ENCODE measurements at regions not wholly inside any gene's neighbourhood (a gene's known extent, or its start where the extent isn't known, plus 50 kb on each side); places are given as distances from the start of the nearest gene placed in this dataset.

GRCh38 chr3:153369561-153370374, 207.7 kb downstream of the RAP2B start:
- no peaks in the 10 kb centered on the region for H3K27me3 Mint-ChIP-seq (ENCODE audit: low read depth in 3 of 3)
- Histone ChIP-seq H3K4me2 (replicated peaks; ENCODE audit: extremely low read depth, low read length, poor library complexity, severe bottlenecking) (no peak overlapping the region), H3K4me1 (ENCODE audit: control insufficient read depth in 1 of 2, insufficient read depth in 2 of 2, low read length in 2 of 2) (peaks cover 23 to 25% of the 10 kb centered on the region in 2 donors), H3K9me3 (replicated peaks in 1 of 2; ENCODE audit: control insufficient read depth in 1 of 2, insufficient read depth in 1 of 2, low read length in 2 of 2) (peaks cover 0 to 24% of the 10 kb centered on the region in 2 donors), H3K4me3 (replicated peaks in 1 of 3; ENCODE audit: low read depth in 2 of 3, low read length in 3 of 3) (no peak overlapping the region), H3K9ac (ENCODE audit: insufficient read depth, low read length, poor library complexity, severe bottlenecking) (no peak overlapping the region), H4K20me1 (ENCODE audit: insufficient read depth, low read length) (no peaks in the 10 kb centered on the region), H2AFZ (ENCODE audit: insufficient read depth, low read depth, low read length, poor library complexity, severe bottlenecking) (no peak overlapping the region), H3K79me2 (ENCODE audit: insufficient read depth, low read length) (no peaks in the 10 kb centered on the region), H3K27me3 (ENCODE audit: control insufficient read depth in 2 of 2, insufficient read depth in 2 of 2, low read length in 2 of 2) (no peaks in the 10 kb centered on the region), H3K27ac (ENCODE audit: low read depth in 1 of 2, low read length in 2 of 2) (no peak overlapping the region), H3K36me3 (replicated peaks in 1 of 2; ENCODE audit: control insufficient read depth in 1 of 2, insufficient read depth in 2 of 2, low read length in 2 of 2) (no peaks in the 10 kb centered on the region)
- TF ChIP-seq CTCF (IDR thresholded peaks at IDR 0.05), result no peak
- H3K27ac Mint-ChIP-seq, result no peak overlapping the region
- H3K4me1 Mint-ChIP-seq, result peaks cover 24% of the 10 kb centered on the region
- no peaks in the 10 kb centered on the region for H3K36me3 Mint-ChIP-seq
- 97% methylated on average over 27 of the region's 28 CpGs for WGBS (ENCODE audit: insufficient coverage)
- DNase-seq, result no peak
- no peak overlapping the region for H3K4me3 Mint-ChIP-seq
- intact Hi-C loops (cut with micrococcal nuclease), result loop anchor here in 1 of 2 donors (10.0 kb wide), 1 partner anchor 325 kb away; no protein-coding TSS in a partner anchor
- H3K9me3 Mint-ChIP-seq, result peaks cover 14 to 31% (median 23%) of the 10 kb centered on the region in 7 donors

- no peak for DNase-seq
- no peak overlapping the region for H3K4me3 Mint-ChIP-seq
- no CpG with 5 or more reads among the region's 1 CpG for WGBS (ENCODE audit: insufficient coverage)
- intact Hi-C loops (cut with micrococcal nuclease), result loop anchor here in 1 of 2 donors (10.0 kb wide), 1 partner anchor 326 kb away; no protein-coding TSS in a partner anchor
- H3K36me3 Mint-ChIP-seq, result no peaks in the 10 kb centered on the region
- peaks cover 0 to 24% of the 10 kb centered on the region in 2 donors for H3K9me3 ChIP-seq (replicated peaks in 1 of 2; ENCODE audit: control insufficient read depth in 1 of 2, insufficient read depth in 1 of 2, low read length in 2 of 2)
- H3K79me2 ChIP-seq (ENCODE audit: insufficient read depth, low read length), result no peaks in the 10 kb centered on the region
- no peak overlapping the region for H3K9ac ChIP-seq (ENCODE audit: insufficient read depth, low read length, poor library complexity, severe bottlenecking)
- H3K4me1 ChIP-seq (ENCODE audit: control insufficient read depth in 1 of 2, insufficient read depth in 2 of 2, low read length in 2 of 2), result peaks cover 23 to 25% of the 10 kb centered on the region in 2 donors
- TF ChIP-seq CTCF (IDR thresholded peaks at IDR 0.05), result no peak
- no peak overlapping the region for H3K4me2 ChIP-seq (replicated peaks; ENCODE audit: extremely low read depth, low read length, poor library complexity, severe bottlenecking)
- no peaks in the 10 kb centered on the region for H3K27me3 ChIP-seq (ENCODE audit: control insufficient read depth in 2 of 2, insufficient read depth in 2 of 2, low read length in 2 of 2)
- H3K4me1 Mint-ChIP-seq, result peaks cover 24% of the 10 kb centered on the region
- no peak overlapping the region for H3K27ac Mint-ChIP-seq
- H2AFZ ChIP-seq (ENCODE audit: insufficient read depth, low read depth, low read length, poor library complexity, severe bottlenecking), result no peak overlapping the region
- no peaks in the 10 kb centered on the region for H3K27me3 Mint-ChIP-seq (ENCODE audit: low read depth in 3 of 3)
- no peak overlapping the region for H3K27ac ChIP-seq (ENCODE audit: low read depth in 1 of 2, low read length in 2 of 2)
- H3K4me3 ChIP-seq (replicated peaks in 1 of 3; ENCODE audit: low read depth in 2 of 3, low read length in 3 of 3), result no peak overlapping the region
- no peaks in the 10 kb centered on the region for H3K36me3 ChIP-seq (replicated peaks in 1 of 2; ENCODE audit: control insufficient read depth in 1 of 2, insufficient read depth in 2 of 2, low read length in 2 of 2)
- peaks cover 10 to 26% (median 20%) of the 10 kb centered on the region in 7 donors for H3K9me3 Mint-ChIP-seq
- H4K20me1 ChIP-seq (ENCODE audit: insufficient read depth, low read length), result no peaks in the 10 kb centered on the region
These were observed 208.7 kb downstream of the RAP2B start for GRCh38 chr3:153370680-153371079.

Data from CD14-positive monocyte (primary cell).